Natural killer cell (primary cell): ENCODE measurements at regions not wholly inside any gene's neighbourhood (a gene's known extent, or its start where the extent isn't known, plus 50 kb on each side); places are given as distances from the start of the nearest gene placed in this dataset.

Experiments
- ATAC-seq, 3 donors: fragments of 150-1000 bp in 2 of 3; fragments of 200-7000 bp in 1 of 3; cut with Tn5 transposase; 1 replicate in 1 of 3; 2 replicates in 2 of 3; pipeline ENCODE4 v1.10.0; 2021; ENCODE audit warnings: mild to moderate bottlenecking in 2 of 3, moderate library complexity in 2 of 3
- DNase-seq, 2 donors: peaks; one replicate each; pipeline versions ENCODE4 v3.0.0 to v3.0.0-alpha.2; 2013 to 2021; ENCODE audit warnings: mixed read lengths in 1 of 2
- H3K27ac ChIP-seq: one replicate; pipeline ENCODE4 v1.5.1; 2013; ENCODE audit warnings: mild to moderate bottlenecking, low read length
- H3K27me3 ChIP-seq: one replicate; pipeline ENCODE4 v1.6.1; 2013; ENCODE audit warnings: low read length; ENCODE audit not compliant: control insufficient read depth, insufficient read depth
- H3K36me3 ChIP-seq: one replicate; pipeline ENCODE4 v1.6.1; 2013; ENCODE audit warnings: low read length; ENCODE audit not compliant: control insufficient read depth, insufficient read depth
- H3K4me1 ChIP-seq: one replicate; pipeline ENCODE4 v1.6.1; 2013; ENCODE audit warnings: low read length; ENCODE audit not compliant: control insufficient read depth, insufficient read depth
- H3K4me3 ChIP-seq: one replicate; pipeline ENCODE4 v1.5.1; 2013; ENCODE audit warnings: low read length
- H3K9me3 ChIP-seq: one replicate; pipeline ENCODE4 v1.6.1; 2013; ENCODE audit warnings: low read length; ENCODE audit not compliant: control insufficient read depth, insufficient read depth
- H3K27ac Mint-ChIP-seq, 2 donors: one replicate each; pipeline ENCODE4 v1.8.0; 2022; ENCODE audit warnings: mild to moderate bottlenecking in 2 of 2, mixed read lengths in 2 of 2, moderate library complexity in 1 of 2
- H3K27me3 Mint-ChIP-seq, 2 donors: one replicate each; pipeline ENCODE4 v1.8.0; 2022; ENCODE audit warnings: low read depth in 2 of 2, mixed read lengths in 2 of 2
- H3K36me3 Mint-ChIP-seq: one replicate; pipeline ENCODE4 v1.8.0; 2022; ENCODE audit warnings: mixed read lengths
- H3K4me1 Mint-ChIP-seq, 2 donors: one replicate each; pipeline ENCODE4 v1.8.0; 2022; ENCODE audit warnings: mixed read lengths in 2 of 2
- H3K4me3 Mint-ChIP-seq: one replicate; pipeline ENCODE4 v1.8.0; 2022; ENCODE audit warnings: mild to moderate bottlenecking, moderate library complexity, mixed read lengths
- H3K9me3 Mint-ChIP-seq, 2 donors: one replicate each; pipeline ENCODE4 v1.8.0; 2022; ENCODE audit warnings: mixed read lengths in 2 of 2
- CTCF ChIP-seq: fragments of 200-600 bp; IDR thresholded peaks from one replicate; pipeline ENCODE4 v1.8.0; 2022; ENCODE audit warnings: antibody characterized with exemption
- WGBS: methylation state at CpG from one replicate; pipeline ENCODE4 v1.1.7; 2013; ENCODE audit warnings: missing lambda C conversion rate; ENCODE audit not compliant: insufficient coverage; 5-methylcytosine and 5-hydroxymethylcytosine counted together
- intact Hi-C: fragments of 100-400 bp; cut with micrococcal nuclease; formaldehyde crosslinking; loops from one replicate; pipeline ENCODE4 v1.14.2; 2022

GRCh38 chrX:129176710-129177109 lies 346.6 kb downstream of the SMARCA1 start:
- H3K27me3 Mint-ChIP-seq: peaks cover 3 to 20% of the 10 kb centered on the region in 2 donors
- no peak for ATAC-seq
- no peaks in the 10 kb centered on the region for H3K27me3 ChIP-seq
- no peaks in the 10 kb centered on the region for H3K9me3 ChIP-seq
- no peaks in the 10 kb centered on the region for H3K4me1 ChIP-seq
- peaks cover 0 to 3% of the 10 kb centered on the region in 2 donors for H3K9me3 Mint-ChIP-seq
- H3K36me3 Mint-ChIP-seq: no peaks in the 10 kb centered on the region
- H3K36me3 ChIP-seq: no peaks in the 10 kb centered on the region
- TF ChIP-seq CTCF: no peak
- H3K4me3 ChIP-seq: no peak overlapping the region
- H3K4me3 Mint-ChIP-seq: no peak overlapping the region
- no peak overlapping the region for H3K27ac ChIP-seq
- intact Hi-C loops: no loop called here
- no peak overlapping the region for H3K27ac Mint-ChIP-seq
- no peak for DNase-seq
- no peaks in the 10 kb centered on the region for H3K4me1 Mint-ChIP-seq

GRCh38 chrX:129161108-129161507 lies 362.2 kb downstream of the SMARCA1 start:
- ATAC-seq (no peak), DNase-seq (no peak)
- no peaks in the 10 kb centered on the region for H3K36me3 Mint-ChIP-seq
- peaks cover 0 to 2% of the 10 kb centered on the region in 2 donors for H3K9me3 Mint-ChIP-seq
- Histone ChIP-seq H3K36me3 (no peaks in the 10 kb centered on the region), H3K4me1 (no peaks in the 10 kb centered on the region), H3K4me3 (no peak overlapping the region), H3K27me3 (no peaks in the 10 kb centered on the region), H3K9me3 (no peaks in the 10 kb centered on the region), H3K27ac (no peak overlapping the region)
- intact Hi-C loops: no loop called here
- H3K4me3 Mint-ChIP-seq: no peak overlapping the region
- no peak for TF ChIP-seq CTCF
- H3K4me1 Mint-ChIP-seq: no peaks in the 10 kb centered on the region
- no peaks in the 10 kb centered on the region for H3K27me3 Mint-ChIP-seq
- H3K27ac Mint-ChIP-seq: no peak overlapping the region

GRCh38 chrX:129158505-129158904 lies 364.8 kb downstream of the SMARCA1 start:
- Mint-ChIP-seq H3K36me3 (no peaks in the 10 kb centered on the region), H3K9me3 (peaks cover 0 to 2% of the 10 kb centered on the region in 2 donors), H3K27ac (no peak overlapping the region), H3K4me3 (no peak overlapping the region), H3K27me3 (no peaks in the 10 kb centered on the region), H3K4me1 (no peaks in the 10 kb centered on the region)
- 79% methylated on average over 1 of the region's 2 CpGs for WGBS
- H3K27ac ChIP-seq: no peak overlapping the region
- DNase-seq (no peak), ATAC-seq (no peak)
- no peaks in the 10 kb centered on the region for H3K9me3 ChIP-seq
- no peak overlapping the region for H3K4me3 ChIP-seq
- H3K36me3 ChIP-seq: no peaks in the 10 kb centered on the region
- H3K4me1 ChIP-seq: no peaks in the 10 kb centered on the region
- intact Hi-C loops: no loop called here
- no peak for TF ChIP-seq CTCF
- H3K27me3 ChIP-seq: no peaks in the 10 kb centered on the region

GRCh38 chrX:129145840-129146272 lies 377.4 kb downstream of the SMARCA1 start:
- no peak for ATAC-seq
- Mint-ChIP-seq H3K27me3 (peaks cover 0 to 20% of the 10 kb centered on the region in 2 donors), H3K4me1 (no peaks in the 10 kb centered on the region), H3K27ac (no peak overlapping the region), H3K9me3 (no peaks in the 10 kb centered on the region), H3K36me3 (no peaks in the 10 kb centered on the region), H3K4me3 (no peak overlapping the region)
- WGBS: 63% methylated on average over 5 of the region's 5 CpGs
- no peak for TF ChIP-seq CTCF
- Histone ChIP-seq H3K27ac (no peak overlapping the region), H3K27me3 (no peaks in the 10 kb centered on the region), H3K4me1 (no peaks in the 10 kb centered on the region), H3K9me3 (no peaks in the 10 kb centered on the region), H3K4me3 (no peak overlapping the region), H3K36me3 (no peaks in the 10 kb centered on the region)
- intact Hi-C loops: no loop called here
- DNase-seq: no peak
